Lower leg skin (tissue), 3 donors: ENCODE measurements at regions not wholly inside any gene's neighbourhood (a gene's known extent, or its start where the extent isn't known, plus 50 kb on each side); places are given as distances from the start of the nearest gene placed in this dataset.

Experiments used
- POLR2A ChIP-seq, 2 donors: fragments of 450-650 bp; IDR thresholded peaks; one replicate each; pipeline ENCODE4 v1.6.1; 2016 to 2017; ENCODE audit warnings: antibody characterized with exemption in 2 of 2, mild to moderate bottlenecking in 1 of 2, moderate library complexity in 1 of 2
- TF ChIP-seq, protein P1 (sequence below), 3 donors: fragments of 450-650 bp; IDR thresholded peaks; one replicate each; pipeline ENCODE4 v1.5.1; 2016; ENCODE audit warnings: antibody characterized with exemption in 3 of 3, mild to moderate bottlenecking in 3 of 3, moderate library complexity in 2 of 3

DNA sequence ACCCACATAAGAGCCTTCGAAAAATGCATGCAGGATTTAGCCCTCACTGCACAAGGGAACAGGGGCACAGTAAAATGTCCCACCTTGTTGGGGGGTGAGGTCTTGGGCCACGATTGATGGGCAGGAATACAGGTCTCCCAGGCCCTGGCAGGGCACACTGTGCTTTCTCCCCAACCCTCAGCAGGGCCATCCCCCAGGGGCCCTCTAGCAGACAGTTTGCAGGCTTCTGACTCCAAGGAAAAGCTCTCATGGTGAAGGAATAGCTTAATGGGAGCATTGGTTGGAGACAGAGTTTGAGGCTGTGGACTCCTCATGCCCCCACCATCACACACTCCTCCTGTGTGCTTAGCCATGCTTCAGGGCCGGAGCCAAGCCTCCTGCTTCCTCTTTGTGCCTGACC is 484.6 kb downstream of the ZNF536 start:
- TF ChIP-seq, protein P1, sequence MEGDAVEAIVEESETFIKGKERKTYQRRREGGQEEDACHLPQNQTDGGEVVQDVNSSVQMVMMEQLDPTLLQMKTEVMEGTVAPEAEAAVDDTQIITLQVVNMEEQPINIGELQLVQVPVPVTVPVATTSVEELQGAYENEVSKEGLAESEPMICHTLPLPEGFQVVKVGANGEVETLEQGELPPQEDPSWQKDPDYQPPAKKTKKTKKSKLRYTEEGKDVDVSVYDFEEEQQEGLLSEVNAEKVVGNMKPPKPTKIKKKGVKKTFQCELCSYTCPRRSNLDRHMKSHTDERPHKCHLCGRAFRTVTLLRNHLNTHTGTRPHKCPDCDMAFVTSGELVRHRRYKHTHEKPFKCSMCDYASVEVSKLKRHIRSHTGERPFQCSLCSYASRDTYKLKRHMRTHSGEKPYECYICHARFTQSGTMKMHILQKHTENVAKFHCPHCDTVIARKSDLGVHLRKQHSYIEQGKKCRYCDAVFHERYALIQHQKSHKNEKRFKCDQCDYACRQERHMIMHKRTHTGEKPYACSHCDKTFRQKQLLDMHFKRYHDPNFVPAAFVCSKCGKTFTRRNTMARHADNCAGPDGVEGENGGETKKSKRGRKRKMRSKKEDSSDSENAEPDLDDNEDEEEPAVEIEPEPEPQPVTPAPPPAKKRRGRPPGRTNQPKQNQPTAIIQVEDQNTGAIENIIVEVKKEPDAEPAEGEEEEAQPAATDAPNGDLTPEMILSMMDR (IDR thresholded peaks at IDR 0.05): no peak
- TF ChIP-seq POLR2A (IDR thresholded peaks at IDR 0.05): no peak
